ENCODE measurements at regions not wholly inside any gene's neighbourhood (a gene's known extent, or its start where the extent isn't known, plus 50 kb on each side); places are given as distances from the start of the nearest gene placed in this dataset.
"Not testable (repeated sequence)": the region's sequence is repeated elsewhere in the genome, so short reads cannot be mapped to it uniquely, and the experiment has no call there.

GRCh38 chr2:53095664-53096063 lies 671.9 kb upstream of the CHAC2 start:
- DNase-seq, result no peak

GRCh38 chr2:53095227-53095626 lies 672.4 kb upstream of the CHAC2 start:
- DNase-seq, result no peak

GRCh38 chr2:53093355-53093754 lies 674.2 kb upstream of the CHAC2 start:
- no peak for DNase-seq

- DNase-seq, result no peak
Observed at GRCh38 chr2:53091183-53091582, 676.4 kb upstream of the CHAC2 start.

- no peak for DNase-seq
Observed at GRCh38 chr2:53087874-53088461, 679.6 kb upstream of the CHAC2 start.

GRCh38 chr2:53087262-53087873 lies 680.2 kb upstream of the CHAC2 start:
- DNase-seq, result no peak

GRCh38 chr2:53077413-53077812 lies 690.2 kb upstream of the CHAC2 start:
- DNase-seq, result no peak

- no peak for DNase-seq
Observed at GRCh38 chr2:53075760-53076159, 691.8 kb upstream of the CHAC2 start.

- DNase-seq, result no peak
Observed at GRCh38 chr2:53067533-53067932, 700.1 kb upstream of the CHAC2 start.

- DNase-seq, result no peak
Observed at GRCh38 chr2:53067056-53067455, 700.5 kb upstream of the CHAC2 start.

GRCh38 chr2:53064154-53064553 lies 703.5 kb upstream of the CHAC2 start:
- no peak for DNase-seq

GRCh38 chr2:53058526-53058925 lies 709.1 kb upstream of the CHAC2 start:
- DNase-seq, result no peak

GRCh38 chr2:53053937-53054336 lies 713.7 kb upstream of the CHAC2 start:
- no peak for DNase-seq

GRCh38 chr2:53051157-53051556 lies 716.4 kb upstream of the CHAC2 start:
- no peak for DNase-seq

GRCh38 chr2:53040536-53041229 lies 726.9 kb upstream of the CHAC2 start:
- no peak for DNase-seq

- no peak for DNase-seq
Observed at GRCh38 chr2:53036196-53036595, 731.4 kb upstream of the CHAC2 start.

- DNase-seq, result no peak
Observed at GRCh38 chr2:53035153-53035552, 732.5 kb upstream of the CHAC2 start.

- no peak for DNase-seq
Observed at GRCh38 chr2:53033411-53033810, 734.2 kb upstream of the CHAC2 start.

GRCh38 chr2:53028746-53029423 lies 738.7 kb upstream of the CHAC2 start:
- DNase-seq, result no peak

- no peak for DNase-seq
Observed at GRCh38 chr2:53028225-53028624, 739.4 kb upstream of the CHAC2 start.

- not testable (repeated sequence) for DNase-seq
Observed at GRCh38 chr2:53022248-53022647, 745.4 kb upstream of the CHAC2 start.

GRCh38 chr2:53021828-53022227 lies 745.8 kb upstream of the CHAC2 start:
- DNase-seq, result no peak

- DNase-seq, result no peak
Observed at GRCh38 chr2:53021292-53021691, 746.3 kb upstream of the CHAC2 start.

All from cerebellar nuclear complex (tissue), 1 donor.